D721Med (cell line): ENCODE measurements at regions not wholly inside any gene's neighbourhood (a gene's known extent, or its start where the extent isn't known, plus 50 kb on each side); places are given as distances from the start of the nearest gene placed in this dataset.
A peak's percentile ranks its signal among the peaks of the same experiment; 100 is the strongest.

Experiments used
- DNase-seq: peaks from one replicate; pipeline ENCODE4 v3.0.0; 2011; ENCODE audit warnings: low spot score; ENCODE audit not compliant: insufficient read length
- FAIRE-seq: peaks from 2 replicates; lab custom pipeline; 2011; peaks lifted over from hg19 to GRCh38; lab: Jason Lieb, UNC
- CTCF ChIP-seq: IDR thresholded peaks from 2 replicates; pipeline ENCODE4 v1.5.1; 2012; ENCODE audit warnings: mild to moderate bottlenecking, control low read depth; ENCODE audit not compliant: insufficient read depth; ENCODE audit errors: missing control alignments

- DNase-seq, result no peak
- TF ChIP-seq CTCF, result no peak
- FAIRE-seq, result no peak
Observed at GRCh38 chr12:131603939-131604795, 106.7 kb upstream of the SFSWAP start.

GRCh38 chr12:131604859-131605258, 106.0 kb upstream of the SFSWAP start:
- TF ChIP-seq CTCF, result no peak
- DNase-seq (no peak), FAIRE-seq (no peak)

GRCh38 chr12:131605304-131605829, 105.5 kb upstream of the SFSWAP start:
- TF ChIP-seq CTCF, result no peak
- FAIRE-seq (no peak), DNase-seq (no peak)

- FAIRE-seq (no peak), DNase-seq (no peak)
- TF ChIP-seq CTCF, result no peak
Observed at GRCh38 chr12:131606218-131606901, 104.5 kb upstream of the SFSWAP start.

GRCh38 chr12:131607658-131608447, 103.0 kb upstream of the SFSWAP start:
- DNase-seq (no peak), FAIRE-seq (no peak)
- no peak for TF ChIP-seq CTCF

- peak; percentile 43 for TF ChIP-seq CTCF
- no peak for FAIRE-seq
- DNase-seq, result no peak
Observed at GRCh38 chr12:131608740-131609690, 101.9 kb upstream of the SFSWAP start.
